ENCODE measurements at regions not wholly inside any gene's neighbourhood (a gene's known extent, or its start where the extent isn't known, plus 50 kb on each side); places are given as distances from the start of the nearest gene placed in this dataset.

- TF ChIP-seq CTCF (IDR thresholded peaks at IDR 0.05; ENCODE audit: low read depth, low read length, poor library complexity, severe bottlenecking) (no peak), EZH2phosphoT487 (IDR thresholded peaks at IDR 0.05; ENCODE audit: borderline replicate concordance, low read length) (no peak)
Observed at GRCh38 chr17:77867976-77868713, 90.4 kb upstream of the TNRC6C start.
